GM21423 (cell line): ENCODE measurements at regions not wholly inside any gene's neighbourhood (a gene's known extent, or its start where the extent isn't known, plus 50 kb on each side); places are given as distances from the start of the nearest gene placed in this dataset.
A peak's percentile ranks its signal among the peaks of the same experiment; 100 is the strongest.

ENCODE experiments used
- ATAC-seq: cut with Tn5 transposase; IDR thresholded peaks from one replicate; pipeline ENCODE4 v1.9.1; 2021; ENCODE audit warnings: mild to moderate bottlenecking, moderate library complexity; ENCODE audit not compliant: unreplicated experiment

GRCh38 chr6:132934496-132934895 lies 120.1 kb downstream of the RPS12 start:
- ATAC-seq: no peak

GRCh38 chr6:132936646-132937045 lies 122.3 kb downstream of the RPS12 start:
- ATAC-seq: no peak

- no peak for ATAC-seq
Measured at GRCh38 chr6:132937466-132937906, 123.1 kb downstream of the RPS12 start.

- no peak for ATAC-seq
Measured at GRCh38 chr6:132948889-132949288, 134.5 kb downstream of the RPS12 start.

- no peak for ATAC-seq
Measured at GRCh38 chr6:132950566-132950965, 136.2 kb downstream of the RPS12 start.

- ATAC-seq: no peak
Measured at GRCh38 chr6:132952031-132952867, 137.9 kb downstream of the RPS12 start.

- ATAC-seq: no peak
Measured at GRCh38 chr6:132952986-132953385, 138.6 kb downstream of the RPS12 start.

- ATAC-seq: no peak
Measured at GRCh38 chr6:132954222-132954621, 139.9 kb downstream of the RPS12 start.

- ATAC-seq: no peak
Measured at GRCh38 chr6:132954936-132955335, 140.6 kb downstream of the RPS12 start.

GRCh38 chr6:132959639-132960326 lies 145.4 kb downstream of the RPS12 start:
- ATAC-seq: no peak

GRCh38 chr6:132960720-132961119 lies 146.4 kb downstream of the RPS12 start:
- no peak for ATAC-seq

GRCh38 chr6:132961122-132961521 lies 146.8 kb downstream of the RPS12 start:
- ATAC-seq: no peak

- ATAC-seq: no peak
Measured at GRCh38 chr6:132961610-132962009, 147.2 kb downstream of the RPS12 start.

GRCh38 chr6:132962936-132963868 lies 148.8 kb downstream of the RPS12 start:
- ATAC-seq: peak; percentile 89

GRCh38 chr6:132964101-132964867 lies 149.9 kb downstream of the RPS12 start:
- ATAC-seq: no peak

GRCh38 chr6:132964868-132965382 lies 150.6 kb downstream of the RPS12 start:
- ATAC-seq: no peak

GRCh38 chr6:132967871-132968270 lies 153.5 kb downstream of the RPS12 start:
- no peak for ATAC-seq

- no peak for ATAC-seq
Measured at GRCh38 chr6:132968419-132968950, 154.1 kb downstream of the RPS12 start.

GRCh38 chr6:132969196-132969595 lies 154.8 kb downstream of the RPS12 start:
- no peak for ATAC-seq

- ATAC-seq: no peak
Measured at GRCh38 chr6:132971676-132972075, 157.3 kb downstream of the RPS12 start.
